ENCODE measurements at regions not wholly inside any gene's neighbourhood (a gene's known extent, or its start where the extent isn't known, plus 50 kb on each side); places are given as distances from the start of the nearest gene placed in this dataset.

DNA sequence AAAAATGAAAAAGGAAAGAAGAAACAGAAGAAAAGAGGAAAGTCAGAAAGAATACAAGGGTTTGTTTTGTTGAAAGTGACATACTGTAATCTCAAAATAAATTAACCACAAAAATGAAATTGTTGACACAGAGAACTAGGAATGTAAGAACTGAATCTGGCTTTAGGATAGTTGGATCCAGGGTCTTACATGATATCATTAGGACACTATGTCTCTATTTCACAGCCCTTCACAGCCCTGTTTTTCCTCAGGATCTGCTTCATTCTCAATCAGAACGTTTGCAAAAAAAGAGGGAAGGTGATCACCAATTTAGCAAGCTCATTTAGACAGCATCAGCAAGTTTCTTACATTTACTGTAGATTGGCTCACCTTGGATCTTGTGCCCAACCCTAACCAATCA is 188.5 kb upstream of the NREP start:
- TF ChIP-seq, protein P1, sequence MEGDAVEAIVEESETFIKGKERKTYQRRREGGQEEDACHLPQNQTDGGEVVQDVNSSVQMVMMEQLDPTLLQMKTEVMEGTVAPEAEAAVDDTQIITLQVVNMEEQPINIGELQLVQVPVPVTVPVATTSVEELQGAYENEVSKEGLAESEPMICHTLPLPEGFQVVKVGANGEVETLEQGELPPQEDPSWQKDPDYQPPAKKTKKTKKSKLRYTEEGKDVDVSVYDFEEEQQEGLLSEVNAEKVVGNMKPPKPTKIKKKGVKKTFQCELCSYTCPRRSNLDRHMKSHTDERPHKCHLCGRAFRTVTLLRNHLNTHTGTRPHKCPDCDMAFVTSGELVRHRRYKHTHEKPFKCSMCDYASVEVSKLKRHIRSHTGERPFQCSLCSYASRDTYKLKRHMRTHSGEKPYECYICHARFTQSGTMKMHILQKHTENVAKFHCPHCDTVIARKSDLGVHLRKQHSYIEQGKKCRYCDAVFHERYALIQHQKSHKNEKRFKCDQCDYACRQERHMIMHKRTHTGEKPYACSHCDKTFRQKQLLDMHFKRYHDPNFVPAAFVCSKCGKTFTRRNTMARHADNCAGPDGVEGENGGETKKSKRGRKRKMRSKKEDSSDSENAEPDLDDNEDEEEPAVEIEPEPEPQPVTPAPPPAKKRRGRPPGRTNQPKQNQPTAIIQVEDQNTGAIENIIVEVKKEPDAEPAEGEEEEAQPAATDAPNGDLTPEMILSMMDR (conservative IDR thresholded peaks at IDR 0.05; ENCODE audit: low read length): no peak
- no peak for TF ChIP-seq EZH2phosphoT487 (IDR thresholded peaks at IDR 0.05; ENCODE audit: borderline replicate concordance, low read depth, low read length)
